GM12878 (cell line): ENCODE measurements at regions not wholly inside any gene's neighbourhood (a gene's known extent, or its start where the extent isn't known, plus 50 kb on each side); places are given as distances from the start of the nearest gene placed in this dataset.

Experiments used
- ATAC-seq: fragments of 200-7000 bp; cut with Tn5 transposase; 3 replicates; pipeline ENCODE4 v1.9.1; 2020; ENCODE audit warnings: mild to moderate bottlenecking, moderate library complexity
- BruUV-seq: library from RNA; stranded (reverse); fragments of 400-500 nt; replicated peaks from 2 replicates; lab custom pipeline; 2021; lab: Mats Ljungman, UMichigan
- CTCF ChIA-PET: fragments of 300-600 bp; sonication (Branson Sonifier 250); formaldehyde crosslinking; extraction: SDS; loops from one replicate; lab custom pipeline; 2021; ENCODE audit warnings: inconsistent platforms; lab: Yijun Ruan, JAX
- POLR2A ChIA-PET: fragments of 350-600 bp; formaldehyde crosslinking; extraction: SDS; loops from one replicate; lab custom pipeline; 2021; ENCODE audit warnings: inconsistent platforms; lab: Charles Lee
- RAD21 ChIA-PET: fragments of 300-600 bp; sonication (Branson Sonifier 250); formaldehyde crosslinking; loops from one replicate; lab custom pipeline; 2023; ENCODE audit warnings: antibody characterized with exemption; ENCODE audit not compliant: unreplicated experiment; lab: Charles Lee
- SMC1A ChIA-PET: fragments of 300-600 bp; sonication (Branson Sonifier 250); formaldehyde crosslinking; loops from one replicate; lab custom pipeline; 2023; ENCODE audit not compliant: unreplicated experiment, uncharacterized antibody; lab: Charles Lee
- DNase-seq: peaks from one replicate; pipeline ENCODE4 v3.0.0-alpha.2; 2011; ENCODE audit warnings: low read depth, low spot score
- FAIRE-seq: peaks from 3 replicates; lab custom pipeline; 2011; peaks lifted over from hg19 to GRCh38; lab: Jason Lieb, UNC
- H2AFZ ChIP-seq: 2 replicates; pipeline ENCODE4 v1.6.0; 2011; ENCODE audit warnings: low read depth, low read length, control low read depth; ENCODE audit not compliant: control insufficient read depth
- H3K27ac ChIP-seq: 2 replicates; pipeline ENCODE4 v1.5.1; 2011; ENCODE audit warnings: control low read depth; ENCODE audit not compliant: control insufficient read depth, insufficient read depth
- H3K27me3 ChIP-seq, 2 experiments: replicated peaks in 1 of 2; 2 replicates each; pipeline versions ENCODE4 v1.6.0 to v1.6.1; 2011; ENCODE audit warnings: low read length in 1 of 2; ENCODE audit not compliant: control insufficient read depth in 2 of 2, insufficient read depth in 2 of 2
- H3K36me3 ChIP-seq, 2 experiments: 2 replicates each; pipeline ENCODE4 v1.5.1; 2011; ENCODE audit warnings: low read length in 1 of 2; ENCODE audit not compliant: control insufficient read depth in 2 of 2, insufficient read depth in 2 of 2
- H3K4me1 ChIP-seq: 2 replicates; pipeline ENCODE4 v1.6.1; 2011; ENCODE audit warnings: mild to moderate bottlenecking, low read length, moderate library complexity, mixed read lengths; ENCODE audit not compliant: control insufficient read depth, insufficient read depth
- H3K4me2 ChIP-seq: 2 replicates; pipeline ENCODE4 v1.6.0; 2011; ENCODE audit warnings: control low read depth; ENCODE audit not compliant: control insufficient read depth, insufficient read depth
- H3K4me3 ChIP-seq: fragments of 200-600 bp; sonication (generic); 2 replicates; pipeline ENCODE4 v1.5.1; 2016
- H3K79me2 ChIP-seq: 2 replicates; pipeline ENCODE4 v1.6.0; 2011; ENCODE audit warnings: low read length; ENCODE audit not compliant: control insufficient read depth, insufficient read depth
- H3K9ac ChIP-seq: 2 replicates; pipeline ENCODE4 v1.8.0; 2011; ENCODE audit warnings: low read length, control low read depth, mixed read lengths; ENCODE audit not compliant: control insufficient read depth, insufficient read depth
- H3K9me3 ChIP-seq: replicated peaks from 3 replicates; pipeline ENCODE4 v1.5.1; 2011; ENCODE audit warnings: mild to moderate bottlenecking, low read length; ENCODE audit not compliant: control insufficient read depth, insufficient read depth
- H4K20me1 ChIP-seq: 2 replicates; pipeline ENCODE4 v1.6.0; 2011; ENCODE audit not compliant: control insufficient read depth, insufficient read depth
- GABPA ChIP-seq: IDR thresholded peaks from 2 replicates; pipeline ENCODE4 v1.6.1; 2014; ENCODE audit warnings: antibody characterized with exemption, low read depth, mild to moderate bottlenecking, inconsistent platforms
- HDAC2 ChIP-seq: fragments of 200-600 bp; sonication (generic); IDR thresholded peaks from 2 replicates; pipeline ENCODE4 v1.6.1; 2017
- HDGF ChIP-seq: fragments of 450-650 bp; IDR thresholded peaks from 2 replicates; pipeline ENCODE4 v1.6.1; 2016; ENCODE audit warnings: antibody characterized with exemption
- NRF1 ChIP-seq: conservative IDR thresholded peaks from 2 replicates; pipeline ENCODE4 v1.6.1; 2011; ENCODE audit warnings: mild to moderate bottlenecking, low read depth, low read length, improper control_type of control experiment
- POLR2A ChIP-seq: IDR thresholded peaks from 2 replicates; pipeline ENCODE4 v1.6.1; 2011; ENCODE audit warnings: low read depth, mild to moderate bottlenecking, low read length
- SIN3A ChIP-seq: IDR thresholded peaks from 2 replicates; pipeline ENCODE4 v1.6.1; 2012; ENCODE audit warnings: low read depth, low read length, improper control_type of control experiment
- SIX5 ChIP-seq: IDR thresholded peaks from 2 replicates; pipeline ENCODE4 v1.6.1; 2011; ENCODE audit warnings: mild to moderate bottlenecking, low read depth, low read length, moderate library complexity; ENCODE audit not compliant: severe bottlenecking
- SMAD1 ChIP-seq: fragments of 450-650 bp; IDR thresholded peaks from 2 replicates; pipeline ENCODE4 v1.6.1; 2018; ENCODE audit warnings: mild to moderate bottlenecking, low read depth; ENCODE audit not compliant: partially characterized antibody
- SREBF2 ChIP-seq: IDR thresholded peaks from 2 replicates; pipeline ENCODE4 v1.6.1; 2012; ENCODE audit warnings: mild to moderate bottlenecking, low read length
- TCF7 ChIP-seq: IDR thresholded peaks from 2 replicates; pipeline ENCODE4 v1.6.1; 2014; ENCODE audit warnings: antibody characterized with exemption, borderline replicate concordance
- WRNIP1 ChIP-seq: IDR thresholded peaks from 2 replicates; pipeline ENCODE4 v1.6.1; 2011; ENCODE audit warnings: low read depth, low read length, improper control_type of control experiment, borderline replicate concordance
- YBX1 ChIP-seq: fragments of 450-650 bp; IDR thresholded peaks from 2 replicates; pipeline ENCODE4 v1.6.1; 2016; ENCODE audit warnings: antibody characterized with exemption
- WGBS: methylation state at CpG from one replicate; pipeline ENCODE4 v1.1.6; 2016; ENCODE audit warnings: low lambda C conversion rate; ENCODE audit not compliant: insufficient replicate concordance, insufficient coverage; ENCODE audit errors: missing lambda C conversion rate; 5-methylcytosine and 5-hydroxymethylcytosine counted together
- in situ Hi-C: fragments of 300-500 bp; cut with MboI; formaldehyde crosslinking; loops from 9 replicates; pipeline ENCODE4 v1.14.3; 2018; ENCODE audit warnings: mixed read lengths
- intact Hi-C: fragments of 100-400 bp; cut with micrococcal nuclease; formaldehyde crosslinking; loops from one replicate; pipeline ENCODE4 v1.14.2; 2022; ENCODE audit not compliant: unreplicated experiment
- TF ChIP-seq, protein P1 (sequence below): IDR thresholded peaks from 2 replicates; pipeline ENCODE4 v1.6.1; 2012; ENCODE audit warnings: improper control_type of control experiment, low read depth, low read length; ENCODE audit not compliant: insufficient replicate concordance

DNA sequence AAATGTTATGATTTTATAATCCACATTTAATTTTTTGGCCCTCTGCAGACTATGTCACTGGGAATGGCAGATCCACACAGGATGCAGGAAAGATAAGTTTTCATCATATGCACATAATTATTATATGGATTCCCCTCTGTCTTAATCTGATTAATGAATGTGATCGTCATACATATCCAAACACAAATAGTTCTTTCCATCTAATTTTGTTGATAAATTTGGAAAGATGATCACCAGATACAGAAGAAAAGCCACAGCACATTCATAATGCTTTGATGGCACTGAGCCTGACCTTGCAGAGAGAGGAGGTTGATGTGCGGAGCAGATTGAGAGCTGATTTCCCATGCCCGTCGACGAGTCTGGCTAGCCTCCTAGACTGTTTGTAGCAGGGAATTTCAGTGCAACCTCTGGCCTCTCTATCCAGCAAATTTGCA lies 471.5 kb downstream of the EPM2A start:
- no peak overlapping the region for H3K4me2 ChIP-seq
- H3K9me3 ChIP-seq, result no peaks in the 10 kb centered on the region
- no peak for FAIRE-seq
- intact Hi-C loops, result no loop called here
- no peak overlapping the region for H3K4me3 ChIP-seq
- H3K36me3 ChIP-seq, result no peaks in the 10 kb centered on the region
- no peaks in the 10 kb centered on the region for H3K4me1 ChIP-seq
- H4K20me1 ChIP-seq, result no peaks in the 10 kb centered on the region
- no peak overlapping the region for H2AFZ ChIP-seq
- H3K79me2 ChIP-seq, result no peaks in the 10 kb centered on the region
- ChIA-PET SMC1A (no interaction called here), POLR2A (no interaction called here), CTCF (interaction anchor here (2.4 kb wide), 1 partner anchor 370 kb away, joined by 6 read pairs; no protein-coding TSS in a partner anchor), RAD21 (no interaction called here)
- no peak overlapping the region for H3K27ac ChIP-seq
- ATAC-seq, result no peak
- no peak overlapping the region for H3K9ac ChIP-seq
- TF ChIP-seq TCF7, result no peak
- no TSS peak for BruUV-seq
- no peak for DNase-seq
- in situ Hi-C loops, result no loop called here
- H3K27me3 ChIP-seq, result no peaks in the 10 kb centered on the region
- 75% methylated on average over 5 of the region's 5 CpGs for WGBS

DNA sequence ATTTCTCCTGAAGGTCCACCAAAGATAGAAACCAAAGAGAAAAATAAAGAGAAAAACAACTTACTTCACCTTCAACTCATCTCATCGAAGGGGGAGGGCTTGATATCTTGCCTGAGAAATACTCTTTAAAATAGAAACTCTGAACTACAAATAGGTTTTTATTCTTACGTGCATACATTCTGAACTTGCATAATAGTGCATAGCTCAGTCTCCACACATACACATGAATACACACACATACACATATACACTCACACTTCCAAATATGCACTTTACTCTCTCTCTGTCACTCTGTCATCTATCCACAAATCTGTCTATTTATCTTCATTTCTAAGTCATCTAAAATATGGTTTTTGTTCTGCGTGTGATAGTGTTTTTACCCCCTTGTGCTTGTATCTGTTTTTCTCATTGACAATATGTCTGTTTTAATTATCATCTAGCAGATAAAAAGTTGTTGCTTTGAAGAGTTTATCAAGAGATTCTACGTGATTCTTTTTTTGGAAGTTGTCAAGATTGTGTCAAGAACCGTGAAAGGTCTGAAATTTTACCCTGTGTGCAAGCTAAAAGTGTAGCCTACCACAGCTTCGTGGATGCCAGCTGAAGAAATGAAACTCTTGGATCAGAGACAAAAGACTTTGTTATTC lies 468.8 kb downstream of the EPM2A start:
- intact Hi-C loops, result no loop called here
- RAD21 ChIA-PET, result no interaction called here
- Histone ChIP-seq H3K79me2 (no peaks in the 10 kb centered on the region), H3K4me3 (no peak overlapping the region), H3K27ac (no peak overlapping the region), H3K9me3 (no peaks in the 10 kb centered on the region), H3K27me3 (no peaks in the 10 kb centered on the region), H3K4me2 (no peak overlapping the region), H4K20me1 (no peaks in the 10 kb centered on the region), H3K4me1 (no peaks in the 10 kb centered on the region), H3K36me3 (no peaks in the 10 kb centered on the region), H3K9ac (no peak overlapping the region), H2AFZ (no peak overlapping the region)
- WGBS, result 27% methylated on average over 6 of the region's 6 CpGs
- FAIRE-seq (no peak), ATAC-seq (no peak), DNase-seq (no peak)
- POLR2A ChIA-PET, result no interaction called here
- BruUV-seq, result no TSS peak
- in situ Hi-C loops, result no loop called here
- CTCF ChIA-PET, result no interaction called here
- SMC1A ChIA-PET, result no interaction called here
- TF ChIP-seq, protein P1, sequence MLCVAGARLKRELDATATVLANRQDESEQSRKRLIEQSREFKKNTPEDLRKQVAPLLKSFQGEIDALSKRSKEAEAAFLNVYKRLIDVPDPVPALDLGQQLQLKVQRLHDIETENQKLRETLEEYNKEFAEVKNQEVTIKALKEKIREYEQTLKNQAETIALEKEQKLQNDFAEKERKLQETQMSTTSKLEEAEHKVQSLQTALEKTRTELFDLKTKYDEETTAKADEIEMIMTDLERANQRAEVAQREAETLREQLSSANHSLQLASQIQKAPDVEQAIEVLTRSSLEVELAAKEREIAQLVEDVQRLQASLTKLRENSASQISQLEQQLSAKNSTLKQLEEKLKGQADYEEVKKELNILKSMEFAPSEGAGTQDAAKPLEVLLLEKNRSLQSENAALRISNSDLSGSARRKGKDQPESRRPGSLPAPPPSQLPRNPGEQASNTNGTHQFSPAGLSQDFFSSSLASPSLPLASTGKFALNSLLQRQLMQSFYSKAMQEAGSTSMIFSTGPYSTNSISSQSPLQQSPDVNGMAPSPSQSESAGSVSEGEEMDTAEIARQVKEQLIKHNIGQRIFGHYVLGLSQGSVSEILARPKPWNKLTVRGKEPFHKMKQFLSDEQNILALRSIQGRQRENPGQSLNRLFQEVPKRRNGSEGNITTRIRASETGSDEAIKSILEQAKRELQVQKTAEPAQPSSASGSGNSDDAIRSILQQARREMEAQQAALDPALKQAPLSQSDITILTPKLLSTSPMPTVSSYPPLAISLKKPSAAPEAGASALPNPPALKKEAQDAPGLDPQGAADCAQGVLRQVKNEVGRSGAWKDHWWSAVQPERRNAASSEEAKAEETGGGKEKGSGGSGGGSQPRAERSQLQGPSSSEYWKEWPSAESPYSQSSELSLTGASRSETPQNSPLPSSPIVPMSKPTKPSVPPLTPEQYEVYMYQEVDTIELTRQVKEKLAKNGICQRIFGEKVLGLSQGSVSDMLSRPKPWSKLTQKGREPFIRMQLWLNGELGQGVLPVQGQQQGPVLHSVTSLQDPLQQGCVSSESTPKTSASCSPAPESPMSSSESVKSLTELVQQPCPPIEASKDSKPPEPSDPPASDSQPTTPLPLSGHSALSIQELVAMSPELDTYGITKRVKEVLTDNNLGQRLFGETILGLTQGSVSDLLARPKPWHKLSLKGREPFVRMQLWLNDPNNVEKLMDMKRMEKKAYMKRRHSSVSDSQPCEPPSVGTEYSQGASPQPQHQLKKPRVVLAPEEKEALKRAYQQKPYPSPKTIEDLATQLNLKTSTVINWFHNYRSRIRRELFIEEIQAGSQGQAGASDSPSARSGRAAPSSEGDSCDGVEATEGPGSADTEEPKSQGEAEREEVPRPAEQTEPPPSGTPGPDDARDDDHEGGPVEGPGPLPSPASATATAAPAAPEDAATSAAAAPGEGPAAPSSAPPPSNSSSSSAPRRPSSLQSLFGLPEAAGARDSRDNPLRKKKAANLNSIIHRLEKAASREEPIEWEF, result no peak
- TF ChIP-seq TCF7 (no peak), SREBF2 (no peak), GABPA (no peak), SIN3A (no peak), HDAC2 (no peak), NRF1 (no peak), HDGF (no peak), SIX5 (no peak), SMAD1 (no peak), YBX1 (no peak), WRNIP1 (no peak), POLR2A (no peak)
